ENCODE measurements at regions not wholly inside any gene's neighbourhood (a gene's known extent, or its start where the extent isn't known, plus 50 kb on each side); places are given as distances from the start of the nearest gene placed in this dataset.

DNA sequence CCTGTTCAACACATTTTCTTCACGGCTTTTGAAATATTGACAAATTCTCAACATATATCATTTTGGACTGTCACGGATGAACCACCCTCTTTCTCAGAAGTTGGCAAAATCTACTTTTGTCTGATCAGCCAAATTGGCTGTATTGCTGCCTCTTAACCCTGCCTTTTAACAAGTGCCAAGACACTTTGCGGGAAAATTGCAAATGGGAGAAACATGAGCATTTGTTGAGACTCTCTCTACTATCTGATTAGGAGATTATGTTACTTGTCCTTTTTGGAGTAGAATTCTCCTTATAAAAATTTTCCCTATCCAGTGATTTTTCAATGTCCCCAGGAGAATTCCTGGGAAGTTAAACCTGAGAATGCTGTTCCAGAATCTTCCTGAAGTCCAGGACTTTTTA lies 256.2 kb upstream of the ZSWIM2 start:
- Histone ChIP-seq H3K9me3 (ENCODE audit: control insufficient read depth in 2 of 3, insufficient read depth in 1 of 3, low read length in 3 of 3) (no peaks in the 10 kb centered on the region), H3K27me3 (ENCODE audit: control insufficient read depth, insufficient read depth, low read length) (no peaks in the 10 kb centered on the region), H3K27ac (ENCODE audit: low read depth in 2 of 2, low read length in 2 of 2) (no peak overlapping the region), H3K9ac (ENCODE audit: low read length in 3 of 3) (no peak overlapping the region), H3K4me1 (ENCODE audit: control insufficient read depth in 2 of 3, insufficient read depth in 2 of 3, low read depth in 1 of 3, low read length in 3 of 3) (no peaks in the 10 kb centered on the region), H3K4me3 (ENCODE audit: low read length in 3 of 3) (no peak overlapping the region), H3K36me3 (ENCODE audit: control insufficient read depth in 2 of 3, insufficient read depth in 3 of 3, low read length in 3 of 3) (no peaks in the 10 kb centered on the region)
- DNase-seq (no peak), FAIRE-seq (no peak)
- intact Hi-C loops (cut with DNase I) = no loop called here
- TF ChIP-seq, protein P1, sequence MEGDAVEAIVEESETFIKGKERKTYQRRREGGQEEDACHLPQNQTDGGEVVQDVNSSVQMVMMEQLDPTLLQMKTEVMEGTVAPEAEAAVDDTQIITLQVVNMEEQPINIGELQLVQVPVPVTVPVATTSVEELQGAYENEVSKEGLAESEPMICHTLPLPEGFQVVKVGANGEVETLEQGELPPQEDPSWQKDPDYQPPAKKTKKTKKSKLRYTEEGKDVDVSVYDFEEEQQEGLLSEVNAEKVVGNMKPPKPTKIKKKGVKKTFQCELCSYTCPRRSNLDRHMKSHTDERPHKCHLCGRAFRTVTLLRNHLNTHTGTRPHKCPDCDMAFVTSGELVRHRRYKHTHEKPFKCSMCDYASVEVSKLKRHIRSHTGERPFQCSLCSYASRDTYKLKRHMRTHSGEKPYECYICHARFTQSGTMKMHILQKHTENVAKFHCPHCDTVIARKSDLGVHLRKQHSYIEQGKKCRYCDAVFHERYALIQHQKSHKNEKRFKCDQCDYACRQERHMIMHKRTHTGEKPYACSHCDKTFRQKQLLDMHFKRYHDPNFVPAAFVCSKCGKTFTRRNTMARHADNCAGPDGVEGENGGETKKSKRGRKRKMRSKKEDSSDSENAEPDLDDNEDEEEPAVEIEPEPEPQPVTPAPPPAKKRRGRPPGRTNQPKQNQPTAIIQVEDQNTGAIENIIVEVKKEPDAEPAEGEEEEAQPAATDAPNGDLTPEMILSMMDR (IDR thresholded peaks at IDR 0.05; ENCODE audit: borderline replicate concordance, extremely low read depth, insufficient read depth) = no peak

DNA sequence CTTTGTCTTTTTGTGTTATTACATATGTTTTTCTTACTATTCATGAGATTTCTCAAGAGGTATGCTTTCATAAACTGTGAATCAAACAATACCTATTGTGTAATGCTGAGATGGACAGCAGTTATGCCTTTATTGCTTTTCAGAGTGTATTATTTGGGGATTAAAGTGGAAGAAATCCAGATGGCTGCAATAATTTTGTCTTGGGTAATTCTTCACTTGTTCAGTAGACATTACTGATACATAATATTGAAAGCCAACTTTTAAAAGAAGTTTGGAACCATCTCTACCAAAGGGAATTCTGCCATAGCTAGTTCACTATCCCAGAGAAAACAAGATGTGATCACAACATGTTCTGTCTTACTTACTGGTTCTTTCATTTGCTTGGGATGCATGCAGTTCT lies 253.4 kb upstream of the ZSWIM2 start:
- H3K9ac ChIP-seq (ENCODE audit: low read length in 3 of 3) = no peak overlapping the region
- no peaks in the 10 kb centered on the region for H3K9me3 ChIP-seq (ENCODE audit: control insufficient read depth in 2 of 3, insufficient read depth in 1 of 3, low read length in 3 of 3)
- no peaks in the 10 kb centered on the region for H3K36me3 ChIP-seq (ENCODE audit: control insufficient read depth in 2 of 3, insufficient read depth in 3 of 3, low read length in 3 of 3)
- no peak overlapping the region for H3K4me3 ChIP-seq (ENCODE audit: low read length in 3 of 3)
- TF ChIP-seq, protein P1 (IDR thresholded peaks at IDR 0.05; ENCODE audit: borderline replicate concordance, extremely low read depth, insufficient read depth) = no peak
- intact Hi-C loops (cut with DNase I) = no loop called here
- FAIRE-seq (no peak), DNase-seq (no peak)
- no peak overlapping the region for H3K27ac ChIP-seq (ENCODE audit: low read depth in 2 of 2, low read length in 2 of 2)
- no peaks in the 10 kb centered on the region for H3K27me3 ChIP-seq (ENCODE audit: control insufficient read depth, insufficient read depth, low read length)
- H3K4me1 ChIP-seq (ENCODE audit: control insufficient read depth in 2 of 3, insufficient read depth in 2 of 3, low read depth in 1 of 3, low read length in 3 of 3) = no peaks in the 10 kb centered on the region

DNA sequence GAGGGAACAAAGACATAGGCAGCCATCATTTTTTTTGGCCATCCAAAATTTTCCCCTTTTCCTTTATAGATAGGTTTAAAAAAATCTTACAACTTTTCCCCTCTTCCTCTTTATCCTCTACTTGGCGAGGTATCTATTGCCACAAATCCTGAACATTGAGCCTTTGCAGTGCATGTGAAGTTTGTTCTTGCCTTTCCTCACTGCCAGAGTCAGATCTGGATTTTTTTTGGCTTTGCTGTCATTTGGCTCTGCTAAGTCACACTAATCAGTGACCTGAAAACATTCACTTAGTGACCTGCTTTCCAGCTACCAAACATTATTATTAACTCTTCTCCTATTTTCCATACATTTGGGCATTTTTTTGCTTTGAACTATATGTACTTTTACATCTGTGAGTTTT lies 249.2 kb upstream of the ZSWIM2 start:
- Histone ChIP-seq H3K4me3 (ENCODE audit: low read length in 3 of 3) (no peak overlapping the region), H3K9ac (ENCODE audit: low read length in 3 of 3) (no peak overlapping the region), H3K9me3 (ENCODE audit: control insufficient read depth in 2 of 3, insufficient read depth in 1 of 3, low read length in 3 of 3) (no peaks in the 10 kb centered on the region), H3K4me1 (ENCODE audit: control insufficient read depth in 2 of 3, insufficient read depth in 2 of 3, low read depth in 1 of 3, low read length in 3 of 3) (no peaks in the 10 kb centered on the region), H3K36me3 (ENCODE audit: control insufficient read depth in 2 of 3, insufficient read depth in 3 of 3, low read length in 3 of 3) (no peaks in the 10 kb centered on the region), H3K27me3 (ENCODE audit: control insufficient read depth, insufficient read depth, low read length) (no peaks in the 10 kb centered on the region), H3K27ac (ENCODE audit: low read depth in 2 of 2, low read length in 2 of 2) (no peak overlapping the region)
- no peak for FAIRE-seq
- no peak for DNase-seq
- intact Hi-C loops (cut with DNase I) = no loop called here
- TF ChIP-seq, protein P1 (IDR thresholded peaks at IDR 0.05; ENCODE audit: borderline replicate concordance, extremely low read depth, insufficient read depth) = no peak

DNA sequence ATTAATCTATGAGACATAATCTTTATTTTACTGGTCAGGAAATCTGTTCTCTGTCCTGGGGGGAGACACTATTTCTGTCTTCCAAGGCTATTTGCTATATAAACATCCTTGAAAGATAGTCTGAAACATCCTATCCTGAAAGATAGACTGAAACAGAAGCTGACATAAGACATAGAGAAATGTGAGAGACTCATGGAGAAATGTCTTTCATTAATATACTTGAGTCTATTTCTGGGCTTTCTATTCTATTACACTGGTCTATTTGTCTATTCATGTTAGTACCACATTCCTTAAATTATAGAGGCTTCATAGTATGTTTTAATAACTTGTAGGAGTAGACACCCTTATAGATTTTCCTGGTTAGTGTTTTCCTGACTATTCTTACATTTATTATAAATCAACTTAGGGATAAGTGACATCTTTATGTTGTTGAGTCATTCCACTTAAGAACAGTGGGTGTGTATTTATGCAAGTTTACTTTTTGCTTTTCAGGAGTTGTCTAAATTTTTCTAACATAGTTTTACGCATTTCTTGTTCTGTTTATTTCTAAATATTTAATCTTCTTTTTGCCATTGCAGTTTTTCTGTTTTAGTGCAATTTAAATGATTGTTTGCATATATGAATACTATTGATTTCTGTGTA lies 244.9 kb upstream of the ZSWIM2 start:
- H3K4me3 ChIP-seq (ENCODE audit: low read length in 3 of 3) = no peak overlapping the region
- FAIRE-seq = no peak
- H3K27ac ChIP-seq (ENCODE audit: low read depth in 2 of 2, low read length in 2 of 2) = no peak overlapping the region

More for the DNA sequence above, 244.9 kb upstream of the ZSWIM2 start:
- peak in 2 of 5 donors; percentile 6 to 22 for DNase-seq
- Histone ChIP-seq H3K9me3 (ENCODE audit: control insufficient read depth in 2 of 3, insufficient read depth in 1 of 3, low read length in 3 of 3) (no peaks in the 10 kb centered on the region), H3K36me3 (ENCODE audit: control insufficient read depth in 2 of 3, insufficient read depth in 3 of 3, low read length in 3 of 3) (no peaks in the 10 kb centered on the region), H3K4me1 (ENCODE audit: control insufficient read depth in 2 of 3, insufficient read depth in 2 of 3, low read depth in 1 of 3, low read length in 3 of 3) (no peaks in the 10 kb centered on the region), H3K9ac (ENCODE audit: low read length in 3 of 3) (no peak overlapping the region), H3K27me3 (ENCODE audit: control insufficient read depth, insufficient read depth, low read length) (no peaks in the 10 kb centered on the region)
- TF ChIP-seq, protein P1 (IDR thresholded peaks at IDR 0.05; ENCODE audit: borderline replicate concordance, extremely low read depth, insufficient read depth) = no peak
- intact Hi-C loops (cut with DNase I) = no loop called here

Data from kidney (tissue), 13 donors.